GM12878 (cell line): ENCODE measurements at regions not wholly inside any gene's neighbourhood (a gene's known extent, or its start where the extent isn't known, plus 50 kb on each side); places are given as distances from the start of the nearest gene placed in this dataset.

ENCODE experiments used
- ATAC-seq: fragments of 200-7000 bp; cut with Tn5 transposase; 3 replicates; pipeline ENCODE4 v1.9.1; 2020; ENCODE audit warnings: mild to moderate bottlenecking, moderate library complexity
- BruUV-seq: library from RNA; stranded (reverse); fragments of 400-500 nt; replicated peaks from 2 replicates; lab custom pipeline; 2021; lab: Mats Ljungman, UMichigan
- CTCF ChIA-PET: fragments of 300-600 bp; sonication (Branson Sonifier 250); formaldehyde crosslinking; extraction: SDS; loops from one replicate; lab custom pipeline; 2021; ENCODE audit warnings: inconsistent platforms; lab: Yijun Ruan, JAX
- POLR2A ChIA-PET: fragments of 350-600 bp; formaldehyde crosslinking; extraction: SDS; loops from one replicate; lab custom pipeline; 2021; ENCODE audit warnings: inconsistent platforms; lab: Charles Lee
- RAD21 ChIA-PET: fragments of 300-600 bp; sonication (Branson Sonifier 250); formaldehyde crosslinking; loops from one replicate; lab custom pipeline; 2023; ENCODE audit warnings: antibody characterized with exemption; ENCODE audit not compliant: unreplicated experiment; lab: Charles Lee
- SMC1A ChIA-PET: fragments of 300-600 bp; sonication (Branson Sonifier 250); formaldehyde crosslinking; loops from one replicate; lab custom pipeline; 2023; ENCODE audit not compliant: unreplicated experiment, uncharacterized antibody; lab: Charles Lee
- DNase-seq: peaks from one replicate; pipeline ENCODE4 v3.0.0-alpha.2; 2011; ENCODE audit warnings: low read depth, low spot score
- FAIRE-seq: peaks from 3 replicates; lab custom pipeline; 2011; peaks lifted over from hg19 to GRCh38; lab: Jason Lieb, UNC
- H2AFZ ChIP-seq: 2 replicates; pipeline ENCODE4 v1.6.0; 2011; ENCODE audit warnings: low read depth, low read length, control low read depth; ENCODE audit not compliant: control insufficient read depth
- H3K27ac ChIP-seq: 2 replicates; pipeline ENCODE4 v1.5.1; 2011; ENCODE audit warnings: control low read depth; ENCODE audit not compliant: control insufficient read depth, insufficient read depth
- H3K27me3 ChIP-seq, 2 experiments: replicated peaks in 1 of 2; 2 replicates each; pipeline versions ENCODE4 v1.6.0 to v1.6.1; 2011; ENCODE audit warnings: low read length in 1 of 2; ENCODE audit not compliant: control insufficient read depth in 2 of 2, insufficient read depth in 2 of 2
- H3K36me3 ChIP-seq, 2 experiments: 2 replicates each; pipeline ENCODE4 v1.5.1; 2011; ENCODE audit warnings: low read length in 1 of 2; ENCODE audit not compliant: control insufficient read depth in 2 of 2, insufficient read depth in 2 of 2
- H3K4me1 ChIP-seq: 2 replicates; pipeline ENCODE4 v1.6.1; 2011; ENCODE audit warnings: mild to moderate bottlenecking, low read length, moderate library complexity, mixed read lengths; ENCODE audit not compliant: control insufficient read depth, insufficient read depth
- H3K4me2 ChIP-seq: 2 replicates; pipeline ENCODE4 v1.6.0; 2011; ENCODE audit warnings: control low read depth; ENCODE audit not compliant: control insufficient read depth, insufficient read depth
- H3K4me3 ChIP-seq: fragments of 200-600 bp; sonication (generic); 2 replicates; pipeline ENCODE4 v1.5.1; 2016
- H3K79me2 ChIP-seq: 2 replicates; pipeline ENCODE4 v1.6.0; 2011; ENCODE audit warnings: low read length; ENCODE audit not compliant: control insufficient read depth, insufficient read depth
- H3K9ac ChIP-seq: 2 replicates; pipeline ENCODE4 v1.8.0; 2011; ENCODE audit warnings: low read length, control low read depth, mixed read lengths; ENCODE audit not compliant: control insufficient read depth, insufficient read depth
- H3K9me3 ChIP-seq: replicated peaks from 3 replicates; pipeline ENCODE4 v1.5.1; 2011; ENCODE audit warnings: mild to moderate bottlenecking, low read length; ENCODE audit not compliant: control insufficient read depth, insufficient read depth
- H4K20me1 ChIP-seq: 2 replicates; pipeline ENCODE4 v1.6.0; 2011; ENCODE audit not compliant: control insufficient read depth, insufficient read depth
- BHLHE40 ChIP-seq, 2 experiments: fragments of 450-650 bp in 1 of 2; IDR thresholded peaks; 2 replicates each; pipeline ENCODE4 v1.6.1; 2011 to 2017; ENCODE audit warnings: low read depth in 2 of 2, borderline replicate concordance in 1 of 2, improper control_type of control experiment in 1 of 2, low read length in 1 of 2, mild to moderate bottlenecking in 1 of 2
- ELK1 ChIP-seq: IDR thresholded peaks from 2 replicates; pipeline ENCODE4 v1.6.1; 2012; ENCODE audit warnings: low read depth, low read length, improper control_type of control experiment
- GATAD2B ChIP-seq: fragments of 450-650 bp; conservative IDR thresholded peaks from 2 replicates; pipeline ENCODE4 v1.6.1; 2017; ENCODE audit warnings: low read depth, mild to moderate bottlenecking, moderate library complexity
- LARP7 ChIP-seq: fragments of 450-650 bp; IDR thresholded peaks from 2 replicates; pipeline ENCODE4 v1.6.1; 2017; ENCODE audit warnings: mild to moderate bottlenecking
- NFYB ChIP-seq: IDR thresholded peaks from 2 replicates; pipeline ENCODE4 v1.6.1; 2011; ENCODE audit warnings: low read depth, mild to moderate bottlenecking, low read length, improper control_type of control experiment, moderate library complexity; ENCODE audit not compliant: insufficient read depth
- TAF1 ChIP-seq: IDR thresholded peaks from 2 replicates; pipeline ENCODE4 v1.6.1; 2011; ENCODE audit warnings: mild to moderate bottlenecking, low read depth, low read length, borderline replicate concordance
- ZNF592 ChIP-seq: fragments of 450-650 bp; IDR thresholded peaks from 2 replicates; pipeline ENCODE4 v1.6.1; 2017; ENCODE audit warnings: mild to moderate bottlenecking, moderate library complexity
- WGBS: methylation state at CpG from one replicate; pipeline ENCODE4 v1.1.6; 2016; ENCODE audit warnings: low lambda C conversion rate; ENCODE audit not compliant: insufficient replicate concordance, insufficient coverage; ENCODE audit errors: missing lambda C conversion rate; 5-methylcytosine and 5-hydroxymethylcytosine counted together
- in situ Hi-C: fragments of 300-500 bp; cut with MboI; formaldehyde crosslinking; loops from 9 replicates; pipeline ENCODE4 v1.14.3; 2018; ENCODE audit warnings: mixed read lengths
- intact Hi-C: fragments of 100-400 bp; cut with micrococcal nuclease; formaldehyde crosslinking; loops from one replicate; pipeline ENCODE4 v1.14.2; 2022; ENCODE audit not compliant: unreplicated experiment
- TF ChIP-seq, protein P1 (sequence below): IDR thresholded peaks from 2 replicates; pipeline ENCODE4 v1.6.1; 2012; ENCODE audit warnings: improper control_type of control experiment, low read depth, low read length; ENCODE audit not compliant: insufficient replicate concordance

GRCh38 chr3:124296406-124296805 lies 304.5 kb upstream of the ROPN1 start:
- no peak for ATAC-seq
- no peaks in the 10 kb centered on the region for H3K36me3 ChIP-seq
- in situ Hi-C loops: no loop called here
- SMC1A ChIA-PET: no interaction called here
- no peak for DNase-seq
- POLR2A ChIA-PET: no interaction called here
- no peaks in the 10 kb centered on the region for H3K79me2 ChIP-seq
- BruUV-seq: no TSS peak
- H3K4me1 ChIP-seq: peaks cover 6% of the 10 kb centered on the region; the same call in 1 of the 2 replicates
- no peak overlapping the region for H3K27ac ChIP-seq
- no peak for FAIRE-seq
- intact Hi-C loops: no loop called here
- CTCF ChIA-PET: no interaction called here
- RAD21 ChIA-PET: no interaction called here
- 47% methylated on average over 7 of the region's 7 CpGs for WGBS
- no peak overlapping the region for H3K4me3 ChIP-seq
- no peaks in the 10 kb centered on the region for H3K9me3 ChIP-seq
- TF ChIP-seq GATAD2B (no peak), LARP7 (no peak), TAF1 (no peak), ZNF592 (no peak), BHLHE40 (IDR thresholded peaks at IDR 0.05; ENCODE audit: borderline replicate concordance in 1 of 2, low read depth in 2 of 2, low read length in 1 of 2) (no peak), ELK1 (no peak), NFYB (no peak)
- TF ChIP-seq, protein P1, sequence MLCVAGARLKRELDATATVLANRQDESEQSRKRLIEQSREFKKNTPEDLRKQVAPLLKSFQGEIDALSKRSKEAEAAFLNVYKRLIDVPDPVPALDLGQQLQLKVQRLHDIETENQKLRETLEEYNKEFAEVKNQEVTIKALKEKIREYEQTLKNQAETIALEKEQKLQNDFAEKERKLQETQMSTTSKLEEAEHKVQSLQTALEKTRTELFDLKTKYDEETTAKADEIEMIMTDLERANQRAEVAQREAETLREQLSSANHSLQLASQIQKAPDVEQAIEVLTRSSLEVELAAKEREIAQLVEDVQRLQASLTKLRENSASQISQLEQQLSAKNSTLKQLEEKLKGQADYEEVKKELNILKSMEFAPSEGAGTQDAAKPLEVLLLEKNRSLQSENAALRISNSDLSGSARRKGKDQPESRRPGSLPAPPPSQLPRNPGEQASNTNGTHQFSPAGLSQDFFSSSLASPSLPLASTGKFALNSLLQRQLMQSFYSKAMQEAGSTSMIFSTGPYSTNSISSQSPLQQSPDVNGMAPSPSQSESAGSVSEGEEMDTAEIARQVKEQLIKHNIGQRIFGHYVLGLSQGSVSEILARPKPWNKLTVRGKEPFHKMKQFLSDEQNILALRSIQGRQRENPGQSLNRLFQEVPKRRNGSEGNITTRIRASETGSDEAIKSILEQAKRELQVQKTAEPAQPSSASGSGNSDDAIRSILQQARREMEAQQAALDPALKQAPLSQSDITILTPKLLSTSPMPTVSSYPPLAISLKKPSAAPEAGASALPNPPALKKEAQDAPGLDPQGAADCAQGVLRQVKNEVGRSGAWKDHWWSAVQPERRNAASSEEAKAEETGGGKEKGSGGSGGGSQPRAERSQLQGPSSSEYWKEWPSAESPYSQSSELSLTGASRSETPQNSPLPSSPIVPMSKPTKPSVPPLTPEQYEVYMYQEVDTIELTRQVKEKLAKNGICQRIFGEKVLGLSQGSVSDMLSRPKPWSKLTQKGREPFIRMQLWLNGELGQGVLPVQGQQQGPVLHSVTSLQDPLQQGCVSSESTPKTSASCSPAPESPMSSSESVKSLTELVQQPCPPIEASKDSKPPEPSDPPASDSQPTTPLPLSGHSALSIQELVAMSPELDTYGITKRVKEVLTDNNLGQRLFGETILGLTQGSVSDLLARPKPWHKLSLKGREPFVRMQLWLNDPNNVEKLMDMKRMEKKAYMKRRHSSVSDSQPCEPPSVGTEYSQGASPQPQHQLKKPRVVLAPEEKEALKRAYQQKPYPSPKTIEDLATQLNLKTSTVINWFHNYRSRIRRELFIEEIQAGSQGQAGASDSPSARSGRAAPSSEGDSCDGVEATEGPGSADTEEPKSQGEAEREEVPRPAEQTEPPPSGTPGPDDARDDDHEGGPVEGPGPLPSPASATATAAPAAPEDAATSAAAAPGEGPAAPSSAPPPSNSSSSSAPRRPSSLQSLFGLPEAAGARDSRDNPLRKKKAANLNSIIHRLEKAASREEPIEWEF: no peak
- H3K27me3 ChIP-seq: no peaks in the 10 kb centered on the region; a peak in 1 of 4 replicates
- no peaks in the 10 kb centered on the region for H4K20me1 ChIP-seq
- no peak overlapping the region for H2AFZ ChIP-seq
- H3K4me2 ChIP-seq: no peak overlapping the region
- H3K9ac ChIP-seq: no peak overlapping the region
